ENCODE measurements at regions not wholly inside any gene's neighbourhood (a gene's known extent, or its start where the extent isn't known, plus 50 kb on each side); places are given as distances from the start of the nearest gene placed in this dataset.

GRCh38 chr3:182671541-182671940, 121.8 kb upstream of the ATP11B start:
- DNase-seq (ENCODE audit: low read depth in 1 of 2, low spot score in 1 of 2) = no peak
- no peak for TF ChIP-seq POLR2AphosphoS5 (IDR thresholded peaks at IDR 0.05; ENCODE audit: low read depth)
- TF ChIP-seq GABPA (IDR thresholded peaks at IDR 0.05; ENCODE audit: low read depth) = no peak
- TF ChIP-seq, protein P1, sequence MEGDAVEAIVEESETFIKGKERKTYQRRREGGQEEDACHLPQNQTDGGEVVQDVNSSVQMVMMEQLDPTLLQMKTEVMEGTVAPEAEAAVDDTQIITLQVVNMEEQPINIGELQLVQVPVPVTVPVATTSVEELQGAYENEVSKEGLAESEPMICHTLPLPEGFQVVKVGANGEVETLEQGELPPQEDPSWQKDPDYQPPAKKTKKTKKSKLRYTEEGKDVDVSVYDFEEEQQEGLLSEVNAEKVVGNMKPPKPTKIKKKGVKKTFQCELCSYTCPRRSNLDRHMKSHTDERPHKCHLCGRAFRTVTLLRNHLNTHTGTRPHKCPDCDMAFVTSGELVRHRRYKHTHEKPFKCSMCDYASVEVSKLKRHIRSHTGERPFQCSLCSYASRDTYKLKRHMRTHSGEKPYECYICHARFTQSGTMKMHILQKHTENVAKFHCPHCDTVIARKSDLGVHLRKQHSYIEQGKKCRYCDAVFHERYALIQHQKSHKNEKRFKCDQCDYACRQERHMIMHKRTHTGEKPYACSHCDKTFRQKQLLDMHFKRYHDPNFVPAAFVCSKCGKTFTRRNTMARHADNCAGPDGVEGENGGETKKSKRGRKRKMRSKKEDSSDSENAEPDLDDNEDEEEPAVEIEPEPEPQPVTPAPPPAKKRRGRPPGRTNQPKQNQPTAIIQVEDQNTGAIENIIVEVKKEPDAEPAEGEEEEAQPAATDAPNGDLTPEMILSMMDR (IDR thresholded peaks at IDR 0.05; ENCODE audit: insufficient read depth, low read length) = no peak
- TF ChIP-seq, protein P2, sequence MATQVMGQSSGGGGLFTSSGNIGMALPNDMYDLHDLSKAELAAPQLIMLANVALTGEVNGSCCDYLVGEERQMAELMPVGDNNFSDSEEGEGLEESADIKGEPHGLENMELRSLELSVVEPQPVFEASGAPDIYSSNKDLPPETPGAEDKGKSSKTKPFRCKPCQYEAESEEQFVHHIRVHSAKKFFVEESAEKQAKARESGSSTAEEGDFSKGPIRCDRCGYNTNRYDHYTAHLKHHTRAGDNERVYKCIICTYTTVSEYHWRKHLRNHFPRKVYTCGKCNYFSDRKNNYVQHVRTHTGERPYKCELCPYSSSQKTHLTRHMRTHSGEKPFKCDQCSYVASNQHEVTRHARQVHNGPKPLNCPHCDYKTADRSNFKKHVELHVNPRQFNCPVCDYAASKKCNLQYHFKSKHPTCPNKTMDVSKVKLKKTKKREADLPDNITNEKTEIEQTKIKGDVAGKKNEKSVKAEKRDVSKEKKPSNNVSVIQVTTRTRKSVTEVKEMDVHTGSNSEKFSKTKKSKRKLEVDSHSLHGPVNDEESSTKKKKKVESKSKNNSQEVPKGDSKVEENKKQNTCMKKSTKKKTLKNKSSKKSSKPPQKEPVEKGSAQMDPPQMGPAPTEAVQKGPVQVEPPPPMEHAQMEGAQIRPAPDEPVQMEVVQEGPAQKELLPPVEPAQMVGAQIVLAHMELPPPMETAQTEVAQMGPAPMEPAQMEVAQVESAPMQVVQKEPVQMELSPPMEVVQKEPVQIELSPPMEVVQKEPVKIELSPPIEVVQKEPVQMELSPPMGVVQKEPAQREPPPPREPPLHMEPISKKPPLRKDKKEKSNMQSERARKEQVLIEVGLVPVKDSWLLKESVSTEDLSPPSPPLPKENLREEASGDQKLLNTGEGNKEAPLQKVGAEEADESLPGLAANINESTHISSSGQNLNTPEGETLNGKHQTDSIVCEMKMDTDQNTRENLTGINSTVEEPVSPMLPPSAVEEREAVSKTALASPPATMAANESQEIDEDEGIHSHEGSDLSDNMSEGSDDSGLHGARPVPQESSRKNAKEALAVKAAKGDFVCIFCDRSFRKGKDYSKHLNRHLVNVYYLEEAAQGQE (IDR thresholded peaks at IDR 0.05; ENCODE audit: insufficient replicate concordance, low read depth) = no peak
- no peak for TF ChIP-seq SPI1 (IDR thresholded peaks at IDR 0.05; ENCODE audit: borderline replicate concordance, low read depth)
- Histone ChIP-seq H3K27me3 (ENCODE audit: insufficient read depth, poor library complexity, severe bottlenecking) (peaks cover 8% of the 10 kb centered on the region), H3K27ac (replicated peaks) (no peak overlapping the region), H3K4me3 (replicated peaks; ENCODE audit: insufficient read depth, low read length) (no peak overlapping the region)

- Histone ChIP-seq H3K27me3 (ENCODE audit: insufficient read depth, poor library complexity, severe bottlenecking) (peaks cover 8% of the 10 kb centered on the region), H3K4me3 (replicated peaks; ENCODE audit: insufficient read depth, low read length) (no peak overlapping the region), H3K27ac (replicated peaks) (no peak overlapping the region)
- TF ChIP-seq GABPA (IDR thresholded peaks at IDR 0.05; ENCODE audit: low read depth) (no peak), SPI1 (IDR thresholded peaks at IDR 0.05; ENCODE audit: borderline replicate concordance, low read depth) (no peak), POLR2AphosphoS5 (IDR thresholded peaks at IDR 0.05; ENCODE audit: low read depth) (no peak)
- TF ChIP-seq, protein P2 (IDR thresholded peaks at IDR 0.05; ENCODE audit: insufficient replicate concordance, low read depth) = no peak
- no peak for DNase-seq (ENCODE audit: low read depth in 1 of 2, low spot score in 1 of 2)
Observed at GRCh38 chr3:182671942-182672341, 121.4 kb upstream of the ATP11B start.

- DNase-seq (ENCODE audit: low read depth in 1 of 2, low spot score in 1 of 2) = no peak
Observed at GRCh38 chr3:182673336-182673735, 120.0 kb upstream of the ATP11B start.

More at GRCh38 chr3:182673336-182673735, 120.0 kb upstream of the ATP11B start:
- no peak for TF ChIP-seq GABPA (IDR thresholded peaks at IDR 0.05; ENCODE audit: low read depth)
- TF ChIP-seq, protein P2 (IDR thresholded peaks at IDR 0.05; ENCODE audit: insufficient replicate concordance, low read depth) = no peak
- TF ChIP-seq, protein P1 (IDR thresholded peaks at IDR 0.05; ENCODE audit: insufficient read depth, low read length) = no peak
- peak; percentile 72 for TF ChIP-seq SPI1 (IDR thresholded peaks at IDR 0.05; ENCODE audit: borderline replicate concordance, low read depth)
- TF ChIP-seq POLR2AphosphoS5 (IDR thresholded peaks at IDR 0.05; ENCODE audit: low read depth) = no peak
- H3K4me3 ChIP-seq (replicated peaks; ENCODE audit: insufficient read depth, low read length) = no peak overlapping the region
- H3K27ac ChIP-seq (replicated peaks) = no peak overlapping the region
- H3K27me3 ChIP-seq (ENCODE audit: insufficient read depth, poor library complexity, severe bottlenecking) = peaks cover 8% of the 10 kb centered on the region

Measured in HL-60 (cell line).